ENCODE measurements at regions not wholly inside any gene's neighbourhood (a gene's known extent, or its start where the extent isn't known, plus 50 kb on each side); places are given as distances from the start of the nearest gene placed in this dataset.

DNA sequence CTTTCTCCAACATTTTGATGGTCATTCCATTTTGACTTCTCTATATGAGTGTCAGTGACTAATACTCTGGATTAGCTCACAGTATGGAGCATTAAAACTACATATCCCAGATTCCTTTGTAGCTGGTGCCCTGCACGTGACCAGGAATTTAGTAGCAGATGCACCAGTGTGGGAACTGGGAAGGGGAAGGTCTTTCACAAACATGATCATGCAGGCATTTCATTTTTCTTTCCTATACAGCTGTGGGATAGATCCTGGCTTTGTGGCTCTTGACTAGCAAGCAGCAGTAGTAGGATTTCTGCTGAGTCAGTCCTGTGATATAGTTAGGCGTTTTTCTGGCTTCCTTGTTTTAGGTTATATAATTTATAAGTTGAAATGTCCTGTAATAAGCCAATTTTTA lies 971.0 kb upstream of the CDH2 start:
- DNase-seq, result no peak
- ATAC-seq, result no peak
- Histone ChIP-seq H3K4me1 (no peaks in the 10 kb centered on the region), H3K27me3 (no peaks in the 10 kb centered on the region), H3K4me3 (no peak overlapping the region), H3K36me3 (no peaks in the 10 kb centered on the region), H3K27ac (no peak overlapping the region), H3K9me3 (no peaks in the 10 kb centered on the region)
- WGBS (ENCODE audit: insufficient coverage, low coverage, low lambda C conversion rate, missing lambda C conversion rate), result 7% methylated on average over 2 of the region's 2 CpGs
- intact Hi-C loops (cut with DNase I), result no loop called here
- TF ChIP-seq, protein P1, sequence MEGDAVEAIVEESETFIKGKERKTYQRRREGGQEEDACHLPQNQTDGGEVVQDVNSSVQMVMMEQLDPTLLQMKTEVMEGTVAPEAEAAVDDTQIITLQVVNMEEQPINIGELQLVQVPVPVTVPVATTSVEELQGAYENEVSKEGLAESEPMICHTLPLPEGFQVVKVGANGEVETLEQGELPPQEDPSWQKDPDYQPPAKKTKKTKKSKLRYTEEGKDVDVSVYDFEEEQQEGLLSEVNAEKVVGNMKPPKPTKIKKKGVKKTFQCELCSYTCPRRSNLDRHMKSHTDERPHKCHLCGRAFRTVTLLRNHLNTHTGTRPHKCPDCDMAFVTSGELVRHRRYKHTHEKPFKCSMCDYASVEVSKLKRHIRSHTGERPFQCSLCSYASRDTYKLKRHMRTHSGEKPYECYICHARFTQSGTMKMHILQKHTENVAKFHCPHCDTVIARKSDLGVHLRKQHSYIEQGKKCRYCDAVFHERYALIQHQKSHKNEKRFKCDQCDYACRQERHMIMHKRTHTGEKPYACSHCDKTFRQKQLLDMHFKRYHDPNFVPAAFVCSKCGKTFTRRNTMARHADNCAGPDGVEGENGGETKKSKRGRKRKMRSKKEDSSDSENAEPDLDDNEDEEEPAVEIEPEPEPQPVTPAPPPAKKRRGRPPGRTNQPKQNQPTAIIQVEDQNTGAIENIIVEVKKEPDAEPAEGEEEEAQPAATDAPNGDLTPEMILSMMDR (IDR thresholded peaks at IDR 0.05), result no peak
- TF ChIP-seq POLR2A (IDR thresholded peaks at IDR 0.05), result no peak

DNA sequence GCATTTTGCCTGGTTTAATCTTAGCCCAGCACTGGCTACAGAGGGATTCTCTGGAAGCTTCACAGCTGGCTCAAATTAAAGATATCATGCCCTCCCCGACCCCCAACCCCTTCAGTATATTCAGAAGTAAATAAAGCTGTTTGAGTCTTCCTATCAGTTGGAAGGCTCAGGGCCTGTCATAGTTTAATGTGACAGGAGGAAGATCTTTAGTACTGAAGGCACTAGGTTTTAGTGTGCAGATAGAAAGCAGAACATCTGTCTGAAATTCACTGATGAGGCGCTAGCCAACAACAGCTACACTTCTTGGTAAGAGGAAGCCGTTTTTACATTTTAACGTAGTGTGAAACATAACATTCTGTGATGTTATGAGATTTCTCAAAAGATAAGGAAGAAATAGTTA lies 969.1 kb upstream of the CDH2 start:
- DNase-seq, result no peak
- H3K4me1 ChIP-seq, result no peaks in the 10 kb centered on the region
- H3K27me3 ChIP-seq, result no peaks in the 10 kb centered on the region
- no peak for ATAC-seq
- TF ChIP-seq, protein P1 (IDR thresholded peaks at IDR 0.05), result no peak
- no peak for TF ChIP-seq POLR2A (IDR thresholded peaks at IDR 0.05)
- H3K27ac ChIP-seq, result no peak overlapping the region
- H3K36me3 ChIP-seq, result no peaks in the 10 kb centered on the region
- WGBS (ENCODE audit: insufficient coverage, low coverage, low lambda C conversion rate, missing lambda C conversion rate), result 30% methylated on average over 4 of the region's 4 CpGs
- no peaks in the 10 kb centered on the region for H3K9me3 ChIP-seq
- no peak overlapping the region for H3K4me3 ChIP-seq
- intact Hi-C loops (cut with DNase I), result no loop called here

DNA sequence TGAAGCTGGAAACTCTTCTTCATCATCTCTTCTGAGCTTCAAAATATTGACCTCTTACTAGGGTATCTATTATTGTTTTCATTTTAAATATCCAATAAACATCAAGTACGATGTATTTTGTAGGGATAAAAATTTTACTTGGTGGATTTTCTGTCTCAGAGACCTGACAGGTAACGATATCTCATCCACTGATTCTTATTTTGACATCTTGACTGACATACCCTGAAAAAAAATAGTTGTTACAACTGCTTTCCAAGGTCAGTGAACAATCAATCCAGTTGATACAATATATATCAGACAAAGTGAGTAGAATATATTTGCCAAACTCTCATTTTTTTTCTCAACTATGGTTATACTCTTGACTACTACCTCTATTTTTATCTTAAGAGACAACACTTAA lies 963.7 kb upstream of the CDH2 start:
- no peaks in the 10 kb centered on the region for H3K4me1 ChIP-seq
- WGBS (ENCODE audit: insufficient coverage, low coverage, low lambda C conversion rate, missing lambda C conversion rate), result 49% methylated on average over 2 of the region's 2 CpGs
- H3K27ac ChIP-seq, result no peak overlapping the region
- no peak overlapping the region for H3K4me3 ChIP-seq
- no peaks in the 10 kb centered on the region for H3K9me3 ChIP-seq
- DNase-seq (no peak), ATAC-seq (no peak)
- H3K27me3 ChIP-seq, result no peaks in the 10 kb centered on the region
- TF ChIP-seq, protein P1 (IDR thresholded peaks at IDR 0.05), result no peak
- TF ChIP-seq POLR2A (IDR thresholded peaks at IDR 0.05), result no peak
- H3K36me3 ChIP-seq, result peaks cover 0 to 2% (median 0%) of the 10 kb centered on the region in 4 donors
- intact Hi-C loops (cut with DNase I), result no loop called here

DNA sequence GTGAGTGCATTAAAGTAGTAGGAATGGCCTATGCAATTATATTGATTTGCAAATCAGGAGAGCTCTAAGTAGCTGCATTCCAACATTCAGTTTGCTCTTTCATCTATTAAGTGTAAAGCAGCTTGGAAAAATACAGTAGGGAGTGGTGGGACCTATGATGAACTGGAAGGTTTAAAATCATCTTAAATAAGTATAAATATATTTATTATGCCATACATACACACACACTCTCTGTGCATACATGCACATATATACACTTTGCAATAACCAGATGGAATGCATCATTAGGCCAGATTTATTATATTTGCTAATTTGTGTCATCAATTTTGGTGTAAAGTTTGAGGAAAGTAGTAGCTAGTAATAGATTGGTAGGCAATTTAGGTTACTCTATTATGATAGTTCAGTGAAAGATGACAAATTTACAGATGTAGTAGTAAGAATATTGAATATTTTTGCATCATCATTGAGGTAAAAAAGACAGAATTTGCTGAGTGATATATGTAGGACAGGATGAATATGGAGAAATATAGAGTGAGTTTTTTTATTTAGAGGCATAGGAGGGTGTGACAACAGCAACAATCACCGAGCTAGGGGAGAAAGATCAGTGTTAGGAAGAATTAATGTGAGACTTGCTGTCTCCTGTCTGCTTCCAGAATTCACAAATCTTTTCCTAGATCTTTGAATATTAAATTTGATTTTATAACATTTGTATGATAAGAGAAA lies 961.0 kb upstream of the CDH2 start:
- H3K36me3 ChIP-seq, result peaks cover 0 to 2% (median 0%) of the 10 kb centered on the region in 4 donors
- H3K27ac ChIP-seq, result no peak overlapping the region
- DNase-seq (no peak), ATAC-seq (no peak)
- H3K27me3 ChIP-seq, result no peaks in the 10 kb centered on the region
- no peak overlapping the region for H3K4me3 ChIP-seq
- no peaks in the 10 kb centered on the region for H3K4me1 ChIP-seq
- no peak for TF ChIP-seq POLR2A (IDR thresholded peaks at IDR 0.05)
- TF ChIP-seq, protein P1 (IDR thresholded peaks at IDR 0.05), result no peak
- intact Hi-C loops (cut with DNase I), result no loop called here
- no peaks in the 10 kb centered on the region for H3K9me3 ChIP-seq
- WGBS (ENCODE audit: insufficient coverage, low coverage, low lambda C conversion rate, missing lambda C conversion rate), result 55% methylated on average over 1 of the region's 1 CpG
